ENCODE measurements at regions not wholly inside any gene's neighbourhood (a gene's known extent, or its start where the extent isn't known, plus 50 kb on each side); places are given as distances from the start of the nearest gene placed in this dataset.

GRCh38 chr10:84994722-84995121 is 666.3 kb downstream of the CCSER2 start:
- TF ChIP-seq KLF9 (tag by site-specific recombination; IDR thresholded peaks at IDR 0.05; ENCODE audit: low read depth), result no peak
- no peak for TF ChIP-seq REST (tag by site-specific recombination; IDR thresholded peaks at IDR 0.05)
